ENCODE measurements at regions not wholly inside any gene's neighbourhood (a gene's known extent, or its start where the extent isn't known, plus 50 kb on each side); places are given as distances from the start of the nearest gene placed in this dataset.

- Histone ChIP-seq H3K36me3 (ENCODE audit: control insufficient read depth in 4 of 4, insufficient read depth in 4 of 4, low read length in 4 of 4) (no peaks in the 10 kb centered on the region), H3K4me1 (ENCODE audit: control insufficient read depth in 5 of 5, insufficient read depth in 5 of 5, low read length in 5 of 5) (no peaks in the 10 kb centered on the region), H3K9ac (ENCODE audit: insufficient read depth in 1 of 2, low read length in 2 of 2) (no peak overlapping the region), H3K27ac (ENCODE audit: low read depth in 1 of 2, low read length in 1 of 2) (no peak overlapping the region), H3K9me3 (ENCODE audit: control insufficient read depth in 4 of 4, insufficient read depth in 3 of 4, low read length in 3 of 4) (peaks cover 0 to 2% (median 0%) of the 10 kb centered on the region in 4 donors), H3K4me3 (no peak overlapping the region), H3K27me3 (ENCODE audit: control insufficient read depth in 3 of 3, insufficient read depth in 3 of 3, low read length in 2 of 3) (no peaks in the 10 kb centered on the region)
- TF ChIP-seq, protein P1, sequence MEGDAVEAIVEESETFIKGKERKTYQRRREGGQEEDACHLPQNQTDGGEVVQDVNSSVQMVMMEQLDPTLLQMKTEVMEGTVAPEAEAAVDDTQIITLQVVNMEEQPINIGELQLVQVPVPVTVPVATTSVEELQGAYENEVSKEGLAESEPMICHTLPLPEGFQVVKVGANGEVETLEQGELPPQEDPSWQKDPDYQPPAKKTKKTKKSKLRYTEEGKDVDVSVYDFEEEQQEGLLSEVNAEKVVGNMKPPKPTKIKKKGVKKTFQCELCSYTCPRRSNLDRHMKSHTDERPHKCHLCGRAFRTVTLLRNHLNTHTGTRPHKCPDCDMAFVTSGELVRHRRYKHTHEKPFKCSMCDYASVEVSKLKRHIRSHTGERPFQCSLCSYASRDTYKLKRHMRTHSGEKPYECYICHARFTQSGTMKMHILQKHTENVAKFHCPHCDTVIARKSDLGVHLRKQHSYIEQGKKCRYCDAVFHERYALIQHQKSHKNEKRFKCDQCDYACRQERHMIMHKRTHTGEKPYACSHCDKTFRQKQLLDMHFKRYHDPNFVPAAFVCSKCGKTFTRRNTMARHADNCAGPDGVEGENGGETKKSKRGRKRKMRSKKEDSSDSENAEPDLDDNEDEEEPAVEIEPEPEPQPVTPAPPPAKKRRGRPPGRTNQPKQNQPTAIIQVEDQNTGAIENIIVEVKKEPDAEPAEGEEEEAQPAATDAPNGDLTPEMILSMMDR (IDR thresholded peaks at IDR 0.05; ENCODE audit: control extremely low read depth, extremely low read depth) = no peak
- 90 to 93% methylated on average over 4 of the region's 4 CpGs for WGBS, 2 donors
- DNase-seq (no peak), ATAC-seq (ENCODE audit: insufficient read depth, low FRiP score) (no peak)
Observed at GRCh38 chr12:97616946-97617345, 154.3 kb downstream of the RMST start.

DNA sequence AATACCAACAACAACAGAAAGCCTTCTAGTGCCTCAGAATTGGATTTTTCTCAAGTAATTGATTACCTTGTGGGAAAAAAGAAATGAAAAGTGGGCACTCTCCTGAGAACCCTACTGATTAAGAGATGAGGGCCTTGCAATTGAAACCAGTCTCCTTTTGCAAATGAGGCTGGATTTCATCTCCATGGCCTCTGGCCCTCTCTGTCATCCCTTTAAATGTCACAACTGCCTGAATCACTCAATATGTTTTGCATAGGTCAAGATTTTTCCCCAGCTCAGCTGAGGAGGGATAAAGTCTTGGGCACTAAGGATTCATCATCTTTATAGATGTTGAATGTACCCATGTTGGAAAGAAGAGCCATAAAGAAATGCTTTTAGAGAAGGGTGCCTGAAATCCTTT lies 166.4 kb downstream of the RMST start:
- no peak overlapping the region for H3K9ac ChIP-seq (ENCODE audit: insufficient read depth in 1 of 2, low read length in 2 of 2)
- H3K4me3 ChIP-seq = no peak overlapping the region
- no peaks in the 10 kb centered on the region for H3K27me3 ChIP-seq (ENCODE audit: control insufficient read depth in 3 of 3, insufficient read depth in 3 of 3, low read length in 2 of 3)
- no peaks in the 10 kb centered on the region for H3K36me3 ChIP-seq (ENCODE audit: control insufficient read depth in 4 of 4, insufficient read depth in 4 of 4, low read length in 4 of 4)
- TF ChIP-seq, protein P1 (IDR thresholded peaks at IDR 0.05; ENCODE audit: control extremely low read depth, extremely low read depth) = no peak
- DNase-seq (no peak), ATAC-seq (ENCODE audit: insufficient read depth, low FRiP score) (no peak)
- no peak overlapping the region for H3K27ac ChIP-seq (ENCODE audit: low read depth in 1 of 2, low read length in 1 of 2)
- no peaks in the 10 kb centered on the region for H3K4me1 ChIP-seq (ENCODE audit: control insufficient read depth in 5 of 5, insufficient read depth in 5 of 5, low read length in 5 of 5)
- no peaks in the 10 kb centered on the region for H3K9me3 ChIP-seq (ENCODE audit: control insufficient read depth in 4 of 4, insufficient read depth in 3 of 4, low read length in 3 of 4)

GRCh38 chr12:97629382-97629781 lies 166.8 kb downstream of the RMST start:
- Histone ChIP-seq H3K9me3 (ENCODE audit: control insufficient read depth in 4 of 4, insufficient read depth in 3 of 4, low read length in 3 of 4) (no peaks in the 10 kb centered on the region), H3K27ac (ENCODE audit: low read depth in 1 of 2, low read length in 1 of 2) (no peak overlapping the region), H3K27me3 (ENCODE audit: control insufficient read depth in 3 of 3, insufficient read depth in 3 of 3, low read length in 2 of 3) (no peaks in the 10 kb centered on the region), H3K9ac (ENCODE audit: insufficient read depth in 1 of 2, low read length in 2 of 2) (no peak overlapping the region), H3K4me3 (no peak overlapping the region), H3K36me3 (ENCODE audit: control insufficient read depth in 4 of 4, insufficient read depth in 4 of 4, low read length in 4 of 4) (no peaks in the 10 kb centered on the region), H3K4me1 (ENCODE audit: control insufficient read depth in 5 of 5, insufficient read depth in 5 of 5, low read length in 5 of 5) (no peaks in the 10 kb centered on the region)
- TF ChIP-seq, protein P1 (IDR thresholded peaks at IDR 0.05; ENCODE audit: control extremely low read depth, extremely low read depth) = no peak
- no peak for DNase-seq
- ATAC-seq (ENCODE audit: insufficient read depth, low FRiP score) = no peak

DNA sequence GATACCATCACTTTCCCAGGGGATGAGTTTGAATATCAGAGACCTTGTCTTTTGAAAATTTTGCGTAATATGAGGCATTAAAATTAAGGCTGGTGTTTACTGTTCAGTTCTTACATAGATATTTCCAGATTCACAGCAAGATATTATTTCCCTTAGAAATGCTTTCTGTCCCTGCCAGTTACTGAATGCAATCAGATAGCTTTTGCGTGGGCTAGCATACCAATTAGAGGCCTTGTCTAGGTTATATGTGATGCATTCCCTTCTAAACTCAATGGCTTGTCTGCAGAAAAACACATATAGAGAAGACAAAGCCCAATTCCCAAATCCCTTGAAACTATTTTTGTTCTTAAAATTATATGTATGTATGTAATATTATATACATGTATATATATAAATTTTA lies 167.8 kb downstream of the RMST start:
- DNase-seq = no peak
- no peak overlapping the region for H3K4me3 ChIP-seq

More for the DNA sequence above, 167.8 kb downstream of the RMST start:
- no peak for ATAC-seq (ENCODE audit: insufficient read depth, low FRiP score)
- no peaks in the 10 kb centered on the region for H3K27me3 ChIP-seq (ENCODE audit: control insufficient read depth in 3 of 3, insufficient read depth in 3 of 3, low read length in 2 of 3)
- H3K9ac ChIP-seq (ENCODE audit: insufficient read depth in 1 of 2, low read length in 2 of 2) = no peak overlapping the region
- TF ChIP-seq, protein P1 (IDR thresholded peaks at IDR 0.05; ENCODE audit: control extremely low read depth, extremely low read depth) = no peak
- 90 to 93% methylated on average over 2 of the region's 2 CpGs for WGBS, 2 donors
- no peaks in the 10 kb centered on the region for H3K9me3 ChIP-seq (ENCODE audit: control insufficient read depth in 4 of 4, insufficient read depth in 3 of 4, low read length in 3 of 4)
- H3K27ac ChIP-seq (ENCODE audit: low read depth in 1 of 2, low read length in 1 of 2) = no peak overlapping the region
- H3K36me3 ChIP-seq (ENCODE audit: control insufficient read depth in 4 of 4, insufficient read depth in 4 of 4, low read length in 4 of 4) = no peaks in the 10 kb centered on the region
- no peaks in the 10 kb centered on the region for H3K4me1 ChIP-seq (ENCODE audit: control insufficient read depth in 5 of 5, insufficient read depth in 5 of 5, low read length in 5 of 5)
